HG03060 (cell line): ENCODE measurements at regions not wholly inside any gene's neighbourhood (a gene's known extent, or its start where the extent isn't known, plus 50 kb on each side); places are given as distances from the start of the nearest gene placed in this dataset.

Experiments
- ATAC-seq: cut with Tn5 transposase; IDR thresholded peaks from one replicate; pipeline ENCODE4 v1.9.1; 2021; ENCODE audit warnings: low read depth, moderate number of reproducible peaks; ENCODE audit not compliant: unreplicated experiment

DNA sequence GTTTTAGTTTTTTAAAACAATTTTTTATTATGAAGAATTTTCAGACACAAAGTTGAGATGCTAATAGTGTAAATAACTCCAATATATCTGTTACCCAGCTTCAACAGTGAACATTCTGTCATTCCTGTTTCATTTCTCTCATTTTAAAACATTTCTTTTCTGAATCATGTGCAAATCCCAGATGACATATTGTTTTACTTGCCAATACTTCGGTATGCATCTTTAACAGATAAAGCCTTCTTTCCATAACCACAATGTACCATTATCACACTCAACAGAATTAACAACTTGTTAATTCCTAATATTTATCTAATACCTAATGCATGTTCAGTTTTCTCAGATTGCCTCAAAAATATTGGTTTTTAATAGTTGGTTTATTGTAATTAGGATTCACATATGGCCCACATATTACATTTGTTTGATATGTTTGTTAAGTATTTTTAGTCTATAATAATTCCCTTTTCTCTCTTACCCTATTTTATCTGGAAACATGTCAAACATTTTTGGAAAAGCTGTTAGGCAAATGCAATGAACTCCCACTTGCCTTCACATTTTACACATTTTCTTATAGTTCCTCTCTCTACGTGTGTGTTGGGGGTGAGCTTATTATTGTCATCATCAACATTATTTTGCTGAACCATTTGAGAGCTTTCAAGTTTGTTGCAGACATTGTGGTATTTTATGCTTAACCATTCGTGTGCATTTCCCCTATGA lies 58.7 kb upstream of the ANKRD55 start:
- no peak for ATAC-seq

- no peak for ATAC-seq
Measured at GRCh38 chr5:56291079-56291643, 58.0 kb upstream of the ANKRD55 start.

DNA sequence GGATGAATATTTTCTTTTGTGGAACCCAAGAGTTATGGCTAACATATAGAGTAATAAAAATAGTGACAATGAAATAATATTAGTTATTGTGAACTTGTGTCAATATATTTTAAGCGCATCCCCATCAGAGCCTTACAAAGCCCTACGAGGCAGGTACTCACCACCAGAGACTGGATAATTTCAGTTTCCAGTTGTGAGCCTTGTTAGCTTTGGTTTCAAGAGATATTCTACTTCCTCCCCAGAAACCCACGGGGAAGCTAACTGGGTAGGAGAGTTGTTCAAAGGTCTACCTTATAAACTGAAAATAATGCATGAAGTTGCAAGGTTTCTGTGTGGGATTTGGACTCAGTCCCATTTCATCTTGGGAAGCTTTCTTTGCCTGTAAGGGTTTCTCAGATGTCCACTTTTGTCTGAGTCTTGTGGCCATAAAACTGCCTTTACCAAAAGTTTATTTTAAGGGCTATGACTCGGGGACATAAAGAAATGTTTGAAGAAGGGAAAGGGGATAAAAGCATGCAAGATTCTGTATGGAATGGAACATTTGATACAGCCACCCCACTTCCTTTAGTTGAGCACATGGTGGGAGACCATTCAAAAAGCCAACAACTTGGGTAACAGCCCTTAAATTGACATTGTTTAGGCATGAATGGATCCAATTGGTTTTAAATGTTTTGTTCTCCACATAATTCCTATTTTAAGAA lies 57.4 kb upstream of the ANKRD55 start:
- ATAC-seq = no peak

DNA sequence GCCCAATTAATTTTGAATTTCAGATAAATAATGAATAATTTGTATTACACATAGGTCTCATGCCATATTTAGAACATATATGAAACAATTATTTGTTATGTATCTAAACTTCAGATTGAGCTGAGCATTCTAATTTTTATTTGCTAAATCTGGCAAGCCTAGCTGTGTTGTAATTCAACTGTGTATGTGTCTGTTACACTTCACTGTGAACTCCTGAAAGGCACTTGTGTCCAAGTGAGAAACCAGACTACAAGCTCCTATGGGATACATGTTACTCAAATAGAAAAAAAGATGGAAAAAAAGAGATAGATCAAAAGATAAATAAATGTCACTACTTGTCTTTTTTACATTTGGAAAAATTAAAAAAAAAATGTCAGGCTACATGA lies 56.5 kb upstream of the ANKRD55 start:
- ATAC-seq = no peak

DNA sequence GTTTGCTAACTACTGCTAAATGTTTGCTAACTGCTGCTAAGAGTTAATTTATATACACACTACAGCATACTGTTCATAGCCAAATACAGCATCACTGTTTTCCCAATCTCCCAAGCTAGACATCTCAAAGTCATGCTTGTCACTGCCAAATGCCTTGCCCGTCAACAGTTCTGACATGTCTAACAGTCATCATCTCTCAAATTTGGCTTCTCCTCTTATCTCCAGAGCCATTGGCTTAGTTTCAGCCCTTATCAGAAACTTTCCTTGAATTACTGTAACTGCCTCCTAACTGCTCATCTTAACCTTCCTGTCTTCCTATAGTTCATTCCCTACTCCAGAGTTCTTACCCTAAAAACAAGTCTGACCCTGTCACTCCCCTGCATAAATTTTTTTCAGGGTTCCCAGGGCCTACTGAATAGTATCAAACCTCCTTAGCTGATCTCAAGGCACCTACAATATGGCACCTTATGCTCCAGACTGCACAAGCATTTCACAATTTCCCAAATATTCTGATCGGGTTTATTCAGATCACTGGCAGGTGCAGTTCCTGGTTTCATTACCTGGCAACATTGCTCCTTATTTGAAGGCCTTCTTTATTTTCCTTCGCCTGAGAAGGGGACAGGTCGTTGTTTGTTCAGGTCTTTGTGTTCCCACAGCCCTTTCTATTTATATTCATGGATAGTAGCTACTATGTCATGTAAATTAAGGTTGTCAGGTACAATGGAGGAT lies 55.9 kb upstream of the ANKRD55 start:
- ATAC-seq = no peak

- ATAC-seq = no peak
Measured at GRCh38 chr5:56286015-56286884, 53.1 kb upstream of the ANKRD55 start.

GRCh38 chr5:56282951-56283350 lies 49.8 kb upstream of the ANKRD55 start:
- ATAC-seq = no peak
